Mucosa of descending colon (tissue), 3 donors: ENCODE measurements at regions not wholly inside any gene's neighbourhood (a gene's known extent, or its start where the extent isn't known, plus 50 kb on each side); places are given as distances from the start of the nearest gene placed in this dataset.

Experiments used
- ATAC-seq: fragments of 200-7000 bp; cut with Tn5 transposase; one replicate; pipeline ENCODE4 v1.9.1; 2020; ENCODE audit warnings: mild to moderate bottlenecking, moderate library complexity
- DNase-seq, 3 donors: peaks; one replicate each; pipeline ENCODE4 v3.0.0-alpha.2; 2020
- H3K36me3 ChIP-seq: fragments of 200-600 bp; one replicate; pipeline ENCODE4 v1.8.0; 2021; ENCODE audit warnings: low read depth, mild to moderate bottlenecking
- H3K4me1 ChIP-seq: fragments of 200-600 bp; one replicate; pipeline ENCODE4 v1.8.0; 2021; ENCODE audit warnings: low read depth, mild to moderate bottlenecking
- H3K4me3 ChIP-seq: fragments of 200-600 bp; one replicate; pipeline ENCODE4 v1.8.0; 2021; ENCODE audit warnings: mild to moderate bottlenecking
- H3K9me3 ChIP-seq: fragments of 200-600 bp; one replicate; pipeline ENCODE4 v1.8.0; 2021; ENCODE audit warnings: mild to moderate bottlenecking
- intact Hi-C, 2 donors: fragments of 100-400 bp; cut with DNase I in 1 of 2; cut with micrococcal nuclease in 1 of 2; formaldehyde crosslinking; loops; one replicate each; pipeline versions ENCODE4 v1.11.0 to v1.11.1; 2022; cut with DNase I, micrococcal nuclease
- TF ChIP-seq, protein P1 (sequence below): fragments of 200-600 bp; IDR thresholded peaks from one replicate; pipeline ENCODE4 v1.8.0; 2022; ENCODE audit warnings: antibody characterized with exemption, mild to moderate bottlenecking
- donor health status: DM: no; HTN: no; CAD: no; lungs with moderate emphysema.
- donor health status: DM: no; HTN: no; CAD: no.
- donor health status: DM: no; HTN: yes; CAD: no.

DNA sequence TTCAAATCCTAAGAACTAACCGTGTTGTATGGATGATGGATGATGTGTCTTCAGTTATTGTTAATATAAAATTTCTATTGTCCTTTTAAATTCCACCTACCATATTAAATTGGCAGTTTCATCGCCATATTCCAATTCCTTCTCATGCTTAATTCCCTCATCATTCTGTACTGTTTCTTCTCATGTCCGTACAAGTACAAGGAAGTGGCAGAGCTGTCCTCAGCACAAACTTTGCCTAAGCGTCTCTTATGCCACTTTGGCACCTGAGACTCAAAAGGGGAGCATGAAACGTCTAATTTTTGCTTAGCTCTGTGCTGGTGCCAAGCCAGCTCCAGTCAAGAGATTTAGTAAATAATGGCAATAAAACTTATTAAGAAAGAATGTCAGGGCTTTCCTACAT, 158.2 kb upstream of the LAMA2 start:
- no peaks in the 10 kb centered on the region for H3K9me3 ChIP-seq
- no peaks in the 10 kb centered on the region for H3K36me3 ChIP-seq
- intact Hi-C loops = loop anchor here in 1 of 2 donors (5.0 kb wide), 1 partner anchor 528 kb away; no protein-coding TSS in a partner anchor
- H3K4me3 ChIP-seq = no peak overlapping the region
- no peaks in the 10 kb centered on the region for H3K4me1 ChIP-seq
- TF ChIP-seq, protein P1, sequence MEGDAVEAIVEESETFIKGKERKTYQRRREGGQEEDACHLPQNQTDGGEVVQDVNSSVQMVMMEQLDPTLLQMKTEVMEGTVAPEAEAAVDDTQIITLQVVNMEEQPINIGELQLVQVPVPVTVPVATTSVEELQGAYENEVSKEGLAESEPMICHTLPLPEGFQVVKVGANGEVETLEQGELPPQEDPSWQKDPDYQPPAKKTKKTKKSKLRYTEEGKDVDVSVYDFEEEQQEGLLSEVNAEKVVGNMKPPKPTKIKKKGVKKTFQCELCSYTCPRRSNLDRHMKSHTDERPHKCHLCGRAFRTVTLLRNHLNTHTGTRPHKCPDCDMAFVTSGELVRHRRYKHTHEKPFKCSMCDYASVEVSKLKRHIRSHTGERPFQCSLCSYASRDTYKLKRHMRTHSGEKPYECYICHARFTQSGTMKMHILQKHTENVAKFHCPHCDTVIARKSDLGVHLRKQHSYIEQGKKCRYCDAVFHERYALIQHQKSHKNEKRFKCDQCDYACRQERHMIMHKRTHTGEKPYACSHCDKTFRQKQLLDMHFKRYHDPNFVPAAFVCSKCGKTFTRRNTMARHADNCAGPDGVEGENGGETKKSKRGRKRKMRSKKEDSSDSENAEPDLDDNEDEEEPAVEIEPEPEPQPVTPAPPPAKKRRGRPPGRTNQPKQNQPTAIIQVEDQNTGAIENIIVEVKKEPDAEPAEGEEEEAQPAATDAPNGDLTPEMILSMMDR = no peak
- no peak for ATAC-seq
- no peak for DNase-seq

DNA sequence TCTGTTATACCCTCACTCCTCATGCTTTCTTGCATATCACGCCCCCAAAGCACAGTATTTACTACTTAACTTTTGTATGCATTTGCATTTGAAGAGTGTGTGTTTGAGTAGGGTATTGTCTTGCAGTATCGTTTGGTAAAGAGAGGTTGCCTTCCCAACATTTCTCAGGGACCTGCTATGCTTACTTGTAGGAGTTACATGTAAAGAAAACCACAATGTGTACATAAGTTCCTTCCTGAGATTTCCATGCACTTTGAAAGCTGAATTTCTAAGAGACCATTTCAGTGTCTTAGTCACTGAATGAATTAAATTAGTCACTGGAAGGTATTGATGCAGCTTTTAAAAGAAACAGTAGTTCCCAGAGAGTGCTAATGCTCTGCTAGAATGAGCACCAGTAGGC, 159.3 kb upstream of the LAMA2 start:
- no peaks in the 10 kb centered on the region for H3K4me1 ChIP-seq
- intact Hi-C loops = no loop called here
- TF ChIP-seq, protein P1 = no peak
- no peaks in the 10 kb centered on the region for H3K9me3 ChIP-seq
- H3K4me3 ChIP-seq = no peak overlapping the region
- no peak for DNase-seq
- ATAC-seq = no peak
- no peaks in the 10 kb centered on the region for H3K36me3 ChIP-seq

DNA sequence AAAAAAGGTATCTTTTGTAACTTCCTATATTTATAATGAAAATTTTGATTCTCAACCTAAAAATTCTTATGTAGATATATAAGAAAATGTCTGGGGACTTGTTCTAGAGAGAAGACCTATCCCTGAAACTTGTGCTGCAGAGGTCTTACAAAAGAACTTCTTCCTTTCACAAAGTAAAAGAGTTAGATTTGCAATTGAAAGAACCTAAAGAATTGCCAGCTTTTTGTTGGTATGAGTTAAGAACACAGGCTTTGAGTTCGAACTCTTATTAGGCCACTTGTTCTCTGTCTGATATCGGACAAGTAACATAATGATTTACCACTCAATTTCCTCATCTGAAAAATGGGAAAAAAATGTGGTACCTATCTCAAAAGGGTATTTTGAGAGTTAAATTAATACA, 162.0 kb upstream of the LAMA2 start:
- Histone ChIP-seq H3K9me3 (no peaks in the 10 kb centered on the region), H3K4me3 (no peak overlapping the region), H3K36me3 (no peaks in the 10 kb centered on the region), H3K4me1 (no peaks in the 10 kb centered on the region)
- no peak for DNase-seq
- TF ChIP-seq, protein P1 = no peak
- intact Hi-C loops = no loop called here
- no peak for ATAC-seq

DNA sequence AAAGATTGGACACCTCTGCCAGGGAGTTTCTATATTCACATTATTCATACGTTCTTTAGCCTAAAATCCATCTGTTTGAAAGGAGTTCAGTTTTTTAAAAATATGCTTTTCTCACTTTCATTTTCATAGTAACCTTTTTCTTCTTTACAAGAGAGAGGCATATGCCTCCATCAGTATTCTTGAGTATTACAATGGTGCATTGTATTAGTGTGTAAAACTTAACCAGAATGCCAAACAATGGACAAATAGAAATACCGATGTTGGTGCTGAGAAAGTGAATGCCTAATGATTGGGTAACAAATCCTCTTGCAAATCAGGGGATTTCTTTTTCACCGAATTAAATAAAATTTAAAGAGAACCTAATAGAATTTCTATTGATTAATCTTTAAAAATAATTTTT, 163.2 kb upstream of the LAMA2 start:
- intact Hi-C loops = no loop called here
- H3K4me1 ChIP-seq = no peaks in the 10 kb centered on the region

DNA sequence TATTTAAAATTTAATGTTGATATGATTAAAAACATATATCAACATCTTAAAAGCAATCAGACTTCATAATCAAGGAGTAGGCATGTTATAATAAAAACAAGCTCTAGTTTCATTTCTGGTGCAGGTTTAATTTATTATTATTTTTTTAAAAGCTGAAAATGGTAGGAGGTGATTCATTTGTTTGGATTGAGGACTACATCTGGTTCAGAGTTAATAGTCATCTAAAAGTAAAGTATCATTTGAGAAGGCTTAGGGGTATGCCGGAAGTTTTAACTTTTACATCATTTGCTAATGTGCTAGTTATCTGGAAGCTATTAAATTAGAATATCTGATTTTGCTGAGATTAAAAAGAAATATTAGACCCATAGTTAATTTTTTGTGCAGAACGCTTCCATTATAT, 169.5 kb upstream of the LAMA2 start:
- Histone ChIP-seq H3K4me3 (no peak overlapping the region), H3K4me1 (no peaks in the 10 kb centered on the region), H3K9me3 (no peaks in the 10 kb centered on the region), H3K36me3 (no peaks in the 10 kb centered on the region)
- intact Hi-C loops = no loop called here
- ATAC-seq (no peak), DNase-seq (no peak)
- TF ChIP-seq, protein P1 = no peak

More for the DNA sequence above, 163.2 kb upstream of the LAMA2 start:
- ATAC-seq (no peak), DNase-seq (no peak)
- H3K4me3 ChIP-seq = no peak overlapping the region
- no peaks in the 10 kb centered on the region for H3K36me3 ChIP-seq
- TF ChIP-seq, protein P1 = no peak
- H3K9me3 ChIP-seq = no peaks in the 10 kb centered on the region

DNA sequence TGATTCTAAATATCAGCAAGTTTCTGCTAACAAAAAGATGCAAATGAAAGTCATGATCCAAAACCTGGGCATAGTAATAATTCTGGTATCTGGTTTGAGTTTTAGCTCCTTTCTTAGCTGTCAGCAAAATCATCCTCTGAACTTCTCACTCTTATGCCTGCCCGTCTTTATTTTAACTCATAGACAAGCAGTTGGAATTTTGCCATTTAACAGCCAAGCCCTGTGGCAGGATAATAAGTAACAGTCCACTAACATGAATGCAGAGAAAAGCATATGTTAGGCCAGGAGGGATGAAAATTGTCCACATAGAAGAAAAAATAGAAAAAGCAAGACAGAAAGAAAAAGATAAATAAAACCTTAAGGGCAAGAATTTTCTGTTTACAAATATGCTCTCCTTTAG, 170.0 kb upstream of the LAMA2 start:
- ATAC-seq (no peak), DNase-seq (no peak)
- intact Hi-C loops = no loop called here
- no peak overlapping the region for H3K4me3 ChIP-seq
- no peaks in the 10 kb centered on the region for H3K36me3 ChIP-seq
- H3K9me3 ChIP-seq = no peaks in the 10 kb centered on the region
- TF ChIP-seq, protein P1 = no peak
- no peaks in the 10 kb centered on the region for H3K4me1 ChIP-seq
